ENCODE measurements at regions not wholly inside any gene's neighbourhood (a gene's known extent, or its start where the extent isn't known, plus 50 kb on each side); places are given as distances from the start of the nearest gene placed in this dataset.

DNA sequence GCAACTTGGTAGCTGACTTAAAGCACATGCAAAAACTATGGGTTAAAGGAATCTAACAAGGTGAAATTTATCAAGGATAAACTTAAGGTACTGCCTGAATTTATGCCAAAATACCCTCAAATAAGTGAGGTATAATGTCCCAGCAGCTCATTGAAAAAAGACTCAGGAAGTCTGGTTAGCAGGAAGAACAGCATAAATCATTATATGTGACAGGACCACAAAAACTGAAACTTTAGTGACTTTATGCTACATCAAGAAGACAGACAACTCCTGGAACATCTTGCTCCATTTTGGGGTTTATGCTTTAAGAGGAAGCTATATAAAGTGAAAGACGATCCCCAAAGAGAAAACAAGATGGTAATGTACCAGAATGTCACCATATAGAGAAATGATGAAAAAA, 282.4 kb upstream of the ZNF462 start:
- no peaks in the 10 kb centered on the region for H3K36me3 Mint-ChIP-seq
- H3K4me3 Mint-ChIP-seq = no peak overlapping the region
- DNase-seq (ENCODE audit: low spot score in 2 of 2, unreplicated experiment in 2 of 2) = no peak
- H3K4me1 Mint-ChIP-seq = peaks cover 20% of the 10 kb centered on the region
- H3K9me3 Mint-ChIP-seq = peaks cover 14% of the 10 kb centered on the region
- no peaks in the 10 kb centered on the region for H3K27me3 Mint-ChIP-seq (ENCODE audit: low read depth)
- H3K27ac Mint-ChIP-seq = no peak overlapping the region
- TF ChIP-seq, protein P1, sequence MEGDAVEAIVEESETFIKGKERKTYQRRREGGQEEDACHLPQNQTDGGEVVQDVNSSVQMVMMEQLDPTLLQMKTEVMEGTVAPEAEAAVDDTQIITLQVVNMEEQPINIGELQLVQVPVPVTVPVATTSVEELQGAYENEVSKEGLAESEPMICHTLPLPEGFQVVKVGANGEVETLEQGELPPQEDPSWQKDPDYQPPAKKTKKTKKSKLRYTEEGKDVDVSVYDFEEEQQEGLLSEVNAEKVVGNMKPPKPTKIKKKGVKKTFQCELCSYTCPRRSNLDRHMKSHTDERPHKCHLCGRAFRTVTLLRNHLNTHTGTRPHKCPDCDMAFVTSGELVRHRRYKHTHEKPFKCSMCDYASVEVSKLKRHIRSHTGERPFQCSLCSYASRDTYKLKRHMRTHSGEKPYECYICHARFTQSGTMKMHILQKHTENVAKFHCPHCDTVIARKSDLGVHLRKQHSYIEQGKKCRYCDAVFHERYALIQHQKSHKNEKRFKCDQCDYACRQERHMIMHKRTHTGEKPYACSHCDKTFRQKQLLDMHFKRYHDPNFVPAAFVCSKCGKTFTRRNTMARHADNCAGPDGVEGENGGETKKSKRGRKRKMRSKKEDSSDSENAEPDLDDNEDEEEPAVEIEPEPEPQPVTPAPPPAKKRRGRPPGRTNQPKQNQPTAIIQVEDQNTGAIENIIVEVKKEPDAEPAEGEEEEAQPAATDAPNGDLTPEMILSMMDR (IDR thresholded peaks at IDR 0.05; ENCODE audit: unreplicated experiment) = no peak

DNA sequence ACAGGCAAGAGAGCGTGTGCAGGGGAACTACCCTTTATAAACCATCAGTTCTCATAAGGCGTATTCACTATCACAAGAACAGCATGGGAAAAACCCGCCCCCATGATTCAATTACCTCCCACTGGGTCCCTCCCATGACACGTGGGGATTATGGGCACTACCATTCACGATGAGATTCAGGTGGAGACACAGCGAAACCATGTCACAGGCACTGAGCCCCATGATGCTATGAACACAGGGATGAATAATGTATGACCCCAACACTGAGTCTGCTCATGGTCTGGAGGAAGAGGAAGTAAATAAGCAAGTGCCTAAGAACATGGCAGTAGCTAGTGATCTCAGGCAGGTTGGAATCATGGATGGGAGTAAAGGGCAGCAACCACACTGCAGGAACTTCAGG, 281.0 kb upstream of the ZNF462 start:
- peaks cover 14% of the 10 kb centered on the region for H3K9me3 Mint-ChIP-seq
- H3K36me3 Mint-ChIP-seq = no peaks in the 10 kb centered on the region
- DNase-seq (ENCODE audit: low spot score in 2 of 2, unreplicated experiment in 2 of 2) = no peak
- no peak overlapping the region for H3K27ac Mint-ChIP-seq
- no peak overlapping the region for H3K4me3 Mint-ChIP-seq
- H3K27me3 Mint-ChIP-seq (ENCODE audit: low read depth) = no peaks in the 10 kb centered on the region
- TF ChIP-seq, protein P1 (IDR thresholded peaks at IDR 0.05; ENCODE audit: unreplicated experiment) = no peak
- peaks cover 10% of the 10 kb centered on the region for H3K4me1 Mint-ChIP-seq

DNA sequence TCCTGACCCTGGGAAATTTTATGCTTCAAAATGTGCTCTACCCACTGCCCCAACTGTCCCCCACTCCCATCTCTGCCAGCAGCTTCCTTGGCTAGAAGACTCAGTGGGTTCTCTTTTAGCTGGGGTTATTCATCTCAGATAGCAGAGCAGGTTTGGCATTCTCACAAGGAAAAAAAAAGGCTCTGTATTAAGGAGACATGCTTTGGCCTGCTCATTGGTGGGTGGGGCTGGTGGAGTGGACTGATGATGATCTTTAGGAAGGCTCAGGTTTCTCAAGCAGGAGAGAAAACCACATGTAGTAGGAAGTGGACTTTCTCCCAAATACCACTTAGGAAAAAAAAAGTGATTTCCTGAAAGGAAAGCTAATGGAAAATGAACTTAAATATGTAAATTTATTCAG, 279.2 kb upstream of the ZNF462 start:
- peaks cover 11% of the 10 kb centered on the region for H3K9me3 Mint-ChIP-seq
- TF ChIP-seq, protein P1 (IDR thresholded peaks at IDR 0.05; ENCODE audit: unreplicated experiment) = no peak
- H3K27ac Mint-ChIP-seq = peak overlapping the region; percentile 36
- no peak overlapping the region for H3K4me3 Mint-ChIP-seq
- peaks cover 14% of the 10 kb centered on the region for H3K4me1 Mint-ChIP-seq
- no peaks in the 10 kb centered on the region for H3K27me3 Mint-ChIP-seq (ENCODE audit: low read depth)
- no peaks in the 10 kb centered on the region for H3K36me3 Mint-ChIP-seq
- no peak for DNase-seq (ENCODE audit: low spot score in 2 of 2, unreplicated experiment in 2 of 2)

DNA sequence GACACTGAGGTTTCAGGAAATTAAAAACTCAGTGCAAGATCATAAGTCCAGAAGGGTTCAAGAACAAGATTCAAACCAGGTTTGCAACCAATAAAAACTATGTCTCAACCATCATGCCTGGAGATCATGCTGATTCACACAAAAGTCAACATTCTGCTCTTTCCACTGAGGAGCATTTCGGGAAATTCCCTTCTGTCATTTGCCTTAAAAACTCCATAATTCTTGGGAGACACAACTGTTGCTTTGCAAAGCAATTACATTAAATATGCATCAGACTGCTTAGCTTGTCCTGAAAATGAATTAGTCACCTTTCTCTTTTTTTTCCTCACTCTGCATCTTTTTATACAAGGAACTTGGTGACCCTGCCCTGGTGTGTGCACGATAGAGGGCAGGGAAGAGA, 275.9 kb upstream of the ZNF462 start:
- Mint-ChIP-seq H3K4me1 (peaks cover 16% of the 10 kb centered on the region), H3K4me3 (no peak overlapping the region), H3K36me3 (no peaks in the 10 kb centered on the region), H3K9me3 (peaks cover 6% of the 10 kb centered on the region), H3K27ac (no peak overlapping the region), H3K27me3 (ENCODE audit: low read depth) (no peaks in the 10 kb centered on the region)
- TF ChIP-seq, protein P1 (IDR thresholded peaks at IDR 0.05; ENCODE audit: unreplicated experiment) = no peak
- no peak for DNase-seq (ENCODE audit: low spot score in 2 of 2, unreplicated experiment in 2 of 2)

DNA sequence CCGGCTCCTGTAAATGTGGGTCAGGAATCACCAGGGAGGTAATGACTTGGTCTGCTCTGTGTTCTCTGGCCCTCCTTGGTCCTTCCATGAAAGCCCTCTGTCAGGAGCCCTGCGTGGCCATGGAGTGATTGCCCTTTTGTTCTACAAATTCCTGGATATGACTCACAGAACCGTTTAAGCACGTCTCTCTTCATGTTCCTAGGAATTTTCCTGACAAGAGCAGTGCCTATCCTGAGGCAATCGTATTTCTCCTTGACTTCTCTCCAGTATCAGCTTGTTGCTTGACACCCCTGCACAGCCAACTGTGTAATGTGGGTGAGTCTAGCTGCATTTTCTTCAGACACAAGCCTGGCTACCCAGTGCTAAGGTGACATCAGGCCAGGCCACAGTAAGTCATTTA, 274.3 kb upstream of the ZNF462 start:
- no peaks in the 10 kb centered on the region for H3K9me3 Mint-ChIP-seq
- H3K27me3 Mint-ChIP-seq (ENCODE audit: low read depth) = no peaks in the 10 kb centered on the region
- TF ChIP-seq, protein P1 (IDR thresholded peaks at IDR 0.05; ENCODE audit: unreplicated experiment) = no peak
- DNase-seq (ENCODE audit: low spot score in 2 of 2, unreplicated experiment in 2 of 2) = no peak
- no peaks in the 10 kb centered on the region for H3K36me3 Mint-ChIP-seq
- no peak overlapping the region for H3K27ac Mint-ChIP-seq
- H3K4me3 Mint-ChIP-seq = no peak overlapping the region
- peaks cover 12% of the 10 kb centered on the region for H3K4me1 Mint-ChIP-seq

Data from mesothelial cell of epicardium (in vitro differentiated cells).